ACC112 (cell line): ENCODE measurements at regions not wholly inside any gene's neighbourhood (a gene's known extent, or its start where the extent isn't known, plus 50 kb on each side); places are given as distances from the start of the nearest gene placed in this dataset.

Experiments used
- H2AFZ ChIP-seq: fragments of 200-600 bp; sonication (generic); one replicate; pipeline ENCODE4 v1.6.0; 2017; ENCODE audit warnings: antibody characterized with exemption, low read length; ENCODE audit not compliant: unreplicated experiment
- H3K27ac ChIP-seq: fragments of 200-600 bp; sonication (generic); 2 replicates; pipeline ENCODE4 v1.5.1; 2014; ENCODE audit warnings: low read depth, mild to moderate bottlenecking, antibody characterized with exemption, low read length, moderate library complexity
- H3K27me3 ChIP-seq: fragments of 200-600 bp; sonication (generic); 2 replicates; pipeline ENCODE4 v1.6.1; 2014; ENCODE audit warnings: mild to moderate bottlenecking, antibody characterized with exemption, low read length, moderate library complexity, mixed read lengths; ENCODE audit not compliant: insufficient read depth
- H3K36me3 ChIP-seq: fragments of 200-600 bp; sonication (generic); 2 replicates; pipeline ENCODE4 v1.6.1; 2016; ENCODE audit warnings: mild to moderate bottlenecking, antibody characterized with exemption, low read length, moderate library complexity, mixed read lengths; ENCODE audit not compliant: insufficient read depth
- H3K4me1 ChIP-seq: fragments of 200-600 bp; sonication (generic); one replicate; pipeline ENCODE4 v1.6.1; 2016; ENCODE audit warnings: low read length, mixed read lengths; ENCODE audit not compliant: insufficient read depth, unreplicated experiment, control insufficient read depth
- H3K4me3 ChIP-seq: fragments of 200-600 bp; sonication (generic); 2 replicates; pipeline ENCODE4 v1.5.1; 2014; ENCODE audit warnings: mild to moderate bottlenecking, low read depth, low read length
- H3K79me2 ChIP-seq: fragments of 200-600 bp; sonication (generic); one replicate; pipeline ENCODE4 v1.6.0; 2016; ENCODE audit warnings: low read length; ENCODE audit not compliant: control insufficient read depth, unreplicated experiment, insufficient read depth

DNA sequence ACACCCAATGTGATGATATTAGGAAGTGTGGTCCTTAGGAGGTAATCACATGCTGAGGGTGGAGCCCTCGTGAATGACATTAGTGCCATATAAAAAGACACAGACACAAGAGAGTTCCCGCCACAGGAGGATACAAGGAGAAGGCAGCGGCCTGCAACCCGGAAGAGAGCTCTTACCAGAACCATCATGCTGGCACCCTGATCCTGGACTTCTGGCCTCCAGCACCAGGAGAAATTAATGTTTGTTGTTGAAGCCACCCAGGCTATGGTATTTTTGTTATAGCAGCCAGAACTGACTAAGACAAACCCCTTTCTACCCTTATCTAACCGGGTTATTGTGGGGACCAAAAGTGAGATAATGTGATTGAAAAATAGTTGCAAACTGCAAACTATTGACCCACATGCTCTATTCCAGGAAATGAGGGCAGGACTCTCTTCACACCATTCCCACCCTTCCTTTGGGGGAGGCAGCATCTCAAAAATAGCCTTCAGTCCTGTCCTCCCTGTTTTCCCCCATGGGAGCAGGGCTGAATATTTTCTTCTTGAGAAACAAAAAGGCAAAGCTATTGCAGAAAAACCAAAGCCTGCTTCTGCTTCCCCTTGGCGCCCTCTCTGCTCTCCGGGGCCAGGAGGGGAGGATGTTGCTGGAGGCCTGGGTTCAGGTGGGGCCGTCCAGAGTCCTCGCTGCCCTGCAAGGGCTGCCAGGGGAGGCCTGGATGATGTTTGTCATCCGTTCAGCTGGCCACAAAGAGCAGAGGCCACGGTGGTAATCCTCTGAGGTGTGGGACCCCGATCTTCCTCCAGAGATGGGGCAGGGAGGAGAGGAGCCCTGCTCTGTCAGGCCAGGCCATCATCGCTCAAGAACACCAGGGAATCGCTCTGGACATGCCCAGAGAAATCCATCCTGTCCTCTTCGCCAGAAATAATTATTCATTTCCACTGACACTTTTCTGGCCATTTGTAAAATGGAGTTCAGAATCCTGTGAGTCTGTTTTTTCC, 73.8 kb upstream of the HAAO start:
- Histone ChIP-seq H2AFZ (no peak overlapping the region), H3K27me3 (no peaks in the 10 kb centered on the region), H3K27ac (no peak overlapping the region), H3K36me3 (no peaks in the 10 kb centered on the region), H3K4me3 (no peak overlapping the region), H3K79me2 (no peaks in the 10 kb centered on the region), H3K4me1 (no peaks in the 10 kb centered on the region)

DNA sequence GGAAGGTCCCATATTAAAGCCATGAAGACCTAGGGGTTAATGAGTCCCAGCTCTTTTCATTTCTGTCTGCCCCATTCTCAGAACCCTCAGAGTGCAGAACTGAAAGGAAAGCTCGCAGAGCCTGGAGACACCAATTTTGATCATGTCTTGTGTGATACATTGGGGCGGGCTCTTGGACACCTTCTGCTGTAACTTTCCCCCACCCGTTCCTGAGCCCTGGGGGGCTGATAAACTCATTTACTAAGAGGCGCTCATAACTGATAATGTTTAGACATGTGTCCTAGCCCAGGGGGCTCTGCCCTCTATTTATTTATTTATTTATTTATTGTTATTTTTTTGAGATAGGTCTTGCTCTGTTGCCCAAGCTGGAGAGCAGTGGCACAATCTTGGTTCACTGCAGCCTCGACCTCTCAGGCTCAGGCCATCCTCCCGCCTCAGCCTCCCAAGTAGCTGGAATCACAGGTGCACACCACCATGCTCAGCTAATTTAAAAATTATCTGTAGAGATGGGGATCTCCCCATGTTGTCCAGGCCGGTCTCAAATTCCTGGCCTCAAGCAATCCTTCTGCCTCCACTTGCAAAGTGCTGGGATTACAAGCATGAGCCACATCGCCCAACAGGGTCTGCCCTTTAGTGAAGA, 72.4 kb upstream of the HAAO start:
- H2AFZ ChIP-seq = no peak overlapping the region
- H3K27ac ChIP-seq = no peak overlapping the region
- no peak overlapping the region for H3K4me3 ChIP-seq
- H3K79me2 ChIP-seq = no peaks in the 10 kb centered on the region
- H3K27me3 ChIP-seq = no peaks in the 10 kb centered on the region
- no peaks in the 10 kb centered on the region for H3K36me3 ChIP-seq
- H3K4me1 ChIP-seq = peaks cover 4% of the 10 kb centered on the region

- Histone ChIP-seq H3K36me3 (no peaks in the 10 kb centered on the region), H3K27me3 (no peaks in the 10 kb centered on the region), H3K4me3 (no peak overlapping the region), H3K4me1 (peaks cover 9% of the 10 kb centered on the region), H3K27ac (no peak overlapping the region), H3K79me2 (no peaks in the 10 kb centered on the region), H2AFZ (no peak overlapping the region)
Measured at GRCh38 chr2:42864222-42864621, 71.8 kb upstream of the HAAO start.

GRCh38 chr2:42863751-42864150, 71.4 kb upstream of the HAAO start:
- no peaks in the 10 kb centered on the region for H3K79me2 ChIP-seq
- H3K27me3 ChIP-seq = no peaks in the 10 kb centered on the region
- no peak overlapping the region for H3K4me3 ChIP-seq
- H3K4me1 ChIP-seq = peaks cover 10% of the 10 kb centered on the region
- no peaks in the 10 kb centered on the region for H3K36me3 ChIP-seq
- H2AFZ ChIP-seq = no peak overlapping the region
- H3K27ac ChIP-seq = no peak overlapping the region

- no peak overlapping the region for H2AFZ ChIP-seq
- no peaks in the 10 kb centered on the region for H3K27me3 ChIP-seq
- peaks cover 10% of the 10 kb centered on the region for H3K4me1 ChIP-seq
- H3K4me3 ChIP-seq = no peak overlapping the region
- no peak overlapping the region for H3K27ac ChIP-seq
- no peaks in the 10 kb centered on the region for H3K36me3 ChIP-seq
- no peaks in the 10 kb centered on the region for H3K79me2 ChIP-seq
Measured at GRCh38 chr2:42863320-42863719, 70.9 kb upstream of the HAAO start.

DNA sequence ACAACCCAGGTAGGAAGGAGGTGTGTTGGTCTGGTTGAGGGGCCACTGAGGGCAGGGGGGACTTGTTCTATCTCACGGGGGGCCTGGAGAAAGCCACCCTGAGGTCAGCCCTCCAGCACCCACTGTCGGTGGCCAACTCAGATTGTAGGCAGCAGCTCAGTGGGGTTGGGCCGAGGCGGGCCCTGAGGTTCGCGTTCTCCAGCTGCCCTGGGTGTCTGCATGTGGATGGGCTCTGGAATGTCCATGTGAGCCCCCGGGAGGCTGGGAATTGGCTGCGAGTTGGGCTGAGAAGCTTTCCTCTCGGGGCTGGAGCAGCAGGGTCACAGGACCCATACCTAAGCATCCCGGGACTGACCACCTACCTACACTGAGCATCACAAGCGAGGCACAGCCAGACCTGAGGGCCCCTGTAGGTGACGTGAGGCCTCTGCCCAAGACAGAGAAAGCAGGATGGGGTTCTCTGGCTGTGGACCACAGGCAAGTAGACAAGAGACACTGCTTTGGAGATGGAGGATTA, 70.3 kb upstream of the HAAO start:
- no peak overlapping the region for H3K4me3 ChIP-seq
- H3K27me3 ChIP-seq = no peaks in the 10 kb centered on the region
- no peaks in the 10 kb centered on the region for H3K36me3 ChIP-seq
- H3K27ac ChIP-seq = no peak overlapping the region
- H3K4me1 ChIP-seq = peaks cover 10% of the 10 kb centered on the region
- H2AFZ ChIP-seq = no peak overlapping the region
- no peaks in the 10 kb centered on the region for H3K79me2 ChIP-seq

- H3K27ac ChIP-seq = no peak overlapping the region
- no peaks in the 10 kb centered on the region for H3K27me3 ChIP-seq
- peaks cover 10% of the 10 kb centered on the region for H3K4me1 ChIP-seq
- H3K79me2 ChIP-seq = no peaks in the 10 kb centered on the region
- H3K4me3 ChIP-seq = no peak overlapping the region
- no peak overlapping the region for H2AFZ ChIP-seq
- H3K36me3 ChIP-seq = no peaks in the 10 kb centered on the region
Measured at GRCh38 chr2:42861321-42861720, 68.9 kb upstream of the HAAO start.

- H2AFZ ChIP-seq = no peak overlapping the region
- peak overlapping the region; percentile 31; the same call in 1 of the 2 replicates for H3K27ac ChIP-seq
- peaks cover 10% of the 10 kb centered on the region for H3K4me1 ChIP-seq
- no peak overlapping the region for H3K4me3 ChIP-seq
- no peaks in the 10 kb centered on the region for H3K79me2 ChIP-seq
- H3K36me3 ChIP-seq = no peaks in the 10 kb centered on the region
- no peaks in the 10 kb centered on the region for H3K27me3 ChIP-seq
Measured at GRCh38 chr2:42860319-42861094, 68.1 kb upstream of the HAAO start.

DNA sequence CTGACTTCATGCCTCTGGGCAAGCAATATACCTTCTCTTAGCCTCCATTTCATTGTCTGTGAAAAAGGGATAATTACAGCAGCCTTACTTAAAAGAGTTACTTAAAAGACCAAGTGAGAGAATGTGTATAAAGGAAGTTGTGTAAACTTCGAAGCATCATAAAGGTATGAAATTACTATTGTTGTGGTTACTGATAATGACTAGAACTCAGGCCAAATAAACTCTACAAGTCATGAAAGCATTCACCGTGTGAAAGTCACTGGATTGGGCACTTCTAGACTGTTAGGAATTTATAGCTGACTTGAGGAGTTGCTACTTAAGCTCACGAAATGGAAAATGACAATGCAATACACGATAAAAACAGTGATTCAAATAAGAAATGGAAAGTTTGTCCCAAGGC, 67.4 kb upstream of the HAAO start:
- Histone ChIP-seq H2AFZ (no peak overlapping the region), H3K27ac (peak overlapping the region; percentile 31), H3K27me3 (no peaks in the 10 kb centered on the region), H3K4me3 (no peak overlapping the region), H3K36me3 (no peaks in the 10 kb centered on the region), H3K79me2 (no peaks in the 10 kb centered on the region), H3K4me1 (peaks cover 10% of the 10 kb centered on the region)

DNA sequence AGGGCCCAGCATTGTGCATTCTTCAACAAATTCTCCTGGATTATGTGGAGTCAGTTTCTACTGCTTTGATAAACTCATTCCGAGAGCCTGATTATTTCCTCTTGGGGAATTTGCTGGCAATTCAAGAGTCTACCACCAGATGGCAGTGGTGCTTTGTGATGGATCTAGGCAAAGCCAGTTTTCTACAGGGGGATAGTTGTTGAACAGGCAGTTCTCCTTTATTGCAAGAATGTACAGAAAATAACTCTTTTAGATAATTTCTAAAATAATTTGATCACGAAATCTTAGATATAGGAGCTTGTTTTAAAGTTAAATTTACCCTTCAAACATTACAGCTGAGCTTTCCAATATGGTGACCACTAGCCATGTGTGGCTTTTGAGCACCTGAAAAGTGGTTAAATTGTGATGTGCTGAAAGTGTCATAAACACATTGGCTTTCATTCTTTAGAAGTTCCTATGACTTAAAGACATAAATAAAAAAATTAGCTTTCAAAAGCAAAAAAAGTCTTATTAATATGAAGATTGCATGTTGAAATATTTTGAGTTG, 66.7 kb upstream of the HAAO start:
- no peak overlapping the region for H2AFZ ChIP-seq

More for the DNA sequence above, 66.7 kb upstream of the HAAO start:
- peaks cover 15% of the 10 kb centered on the region for H3K4me1 ChIP-seq
- no peaks in the 10 kb centered on the region for H3K36me3 ChIP-seq
- no peaks in the 10 kb centered on the region for H3K79me2 ChIP-seq
- no peak overlapping the region for H3K4me3 ChIP-seq
- no peaks in the 10 kb centered on the region for H3K27me3 ChIP-seq
- 0 out of 2 replicates have a peak overlapping the region, but pooled peaks have one; percentile 31 for H3K27ac ChIP-seq
